Uterus (tissue), 2 donors: ENCODE measurements at regions not wholly inside any gene's neighbourhood (a gene's known extent, or its start where the extent isn't known, plus 50 kb on each side); places are given as distances from the start of the nearest gene placed in this dataset.

Experiments used
- CTCF ChIP-seq, 4 experiments: fragments of 200-600 bp in 2 of 4; fragments of 450-650 bp in 2 of 4; sonication (generic) in 2 of 4; IDR thresholded peaks; one replicate each; pipeline ENCODE4 v1.5.1; 2016 to 2019; ENCODE audit warnings: antibody characterized with exemption in 4 of 4, mild to moderate bottlenecking in 2 of 4, moderate library complexity in 1 of 4
- POLR2A ChIP-seq, 2 donors: fragments of 450-650 bp; IDR thresholded peaks; one replicate each; pipeline ENCODE4 v1.6.1; 2016; ENCODE audit warnings: antibody characterized with exemption in 2 of 2, mild to moderate bottlenecking in 1 of 2, moderate library complexity in 1 of 2

DNA sequence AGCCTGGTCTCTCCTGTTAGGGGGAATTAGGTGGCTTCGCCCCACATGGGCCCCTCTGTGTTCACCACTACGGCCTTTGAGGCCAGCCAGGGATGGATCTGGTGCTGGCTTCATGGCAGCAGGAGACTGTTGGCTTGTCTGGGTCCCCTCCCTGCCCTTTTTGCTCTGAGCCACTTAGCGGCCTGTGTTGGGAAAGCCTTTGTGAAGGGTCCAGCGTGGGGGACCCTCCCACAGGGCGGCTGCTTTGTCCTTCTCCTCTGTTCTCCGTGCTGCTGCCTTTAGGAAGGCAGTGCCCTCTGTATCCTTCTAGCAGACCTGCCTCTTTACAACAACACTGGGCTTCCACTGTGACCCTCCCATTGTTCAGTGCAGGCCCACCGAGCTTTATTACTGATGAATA is 118.4 kb downstream of the TSN start:
- TF ChIP-seq CTCF (IDR thresholded peaks at IDR 0.05): no peak
- no peak for TF ChIP-seq POLR2A (IDR thresholded peaks at IDR 0.05)
